GM04504 (cell line): ENCODE measurements at regions not wholly inside any gene's neighbourhood (a gene's known extent, or its start where the extent isn't known, plus 50 kb on each side); places are given as distances from the start of the nearest gene placed in this dataset.

ENCODE experiments used
- DNase-seq: peaks from one replicate; pipeline ENCODE4 v3.0.0-alpha.2; 2012; ENCODE audit warnings: low read depth

GRCh38 chr2:238688193-238689153, 159.4 kb upstream of the TWIST2 start:
- DNase-seq = peak; percentile 83

DNA sequence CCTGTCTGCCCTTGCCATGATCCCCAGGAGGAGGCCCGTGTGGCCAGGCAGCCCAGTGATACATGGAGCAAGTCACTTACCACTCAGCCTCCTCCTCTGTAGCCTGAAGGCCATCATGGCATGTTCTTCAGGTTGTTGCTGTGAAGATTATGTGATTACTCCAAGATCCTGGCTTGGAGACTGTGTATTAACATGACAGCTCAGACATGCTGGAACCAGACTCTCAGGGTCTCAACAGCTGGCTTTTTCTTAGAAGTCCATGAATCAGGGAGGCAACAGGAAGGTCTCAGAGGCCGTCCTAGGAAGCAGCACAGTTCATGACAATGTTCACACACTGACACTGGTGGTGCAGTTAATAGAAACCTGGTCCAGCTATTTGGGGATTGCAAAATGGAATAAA, 158.6 kb upstream of the TWIST2 start:
- DNase-seq = no peak

DNA sequence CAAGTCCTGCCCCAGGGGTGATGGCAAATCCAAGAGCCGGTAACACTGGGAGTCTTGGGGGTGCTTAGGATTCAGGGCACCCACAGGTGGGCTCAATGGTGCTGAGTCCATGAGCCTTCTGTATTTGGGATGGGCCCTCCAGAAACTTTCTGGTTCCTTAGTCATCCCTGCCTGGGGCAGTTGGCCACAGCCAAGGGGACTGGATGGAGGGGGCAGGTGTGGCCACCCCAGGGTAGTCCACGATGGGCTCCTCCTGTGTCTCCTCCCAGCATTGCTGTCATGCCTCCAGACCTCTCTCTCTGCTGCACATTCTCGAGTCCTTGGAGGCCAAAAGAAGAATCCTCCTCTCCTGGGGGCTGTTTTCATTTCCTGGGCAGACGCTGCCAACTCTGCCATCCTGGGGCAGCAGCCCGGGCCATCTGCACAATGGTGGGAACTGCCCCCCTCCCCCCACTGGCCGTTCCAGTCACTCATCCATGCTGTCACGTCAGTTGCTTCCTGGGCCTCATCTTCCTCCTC, 158.0 kb upstream of the TWIST2 start:
- no peak for DNase-seq

DNA sequence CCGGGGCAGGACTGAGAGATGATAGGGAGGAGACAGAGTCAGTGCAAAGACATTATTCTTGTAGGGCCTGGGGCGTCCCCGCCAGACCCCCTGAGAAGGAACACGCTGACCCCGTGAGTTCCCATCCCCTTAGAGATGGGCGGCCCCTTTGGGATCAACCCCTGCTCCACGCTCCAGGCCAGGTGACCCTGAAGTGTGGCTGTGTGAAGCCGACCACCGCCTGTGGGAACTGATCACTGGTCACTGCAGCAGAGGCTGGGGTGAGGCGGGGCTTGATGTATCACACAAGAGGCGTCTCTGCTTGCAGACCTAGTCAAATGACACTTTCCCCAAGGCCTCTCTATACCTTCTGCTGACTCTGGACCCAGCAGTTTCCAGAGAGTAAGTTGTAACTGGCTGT, 157.4 kb upstream of the TWIST2 start:
- DNase-seq = no peak

DNA sequence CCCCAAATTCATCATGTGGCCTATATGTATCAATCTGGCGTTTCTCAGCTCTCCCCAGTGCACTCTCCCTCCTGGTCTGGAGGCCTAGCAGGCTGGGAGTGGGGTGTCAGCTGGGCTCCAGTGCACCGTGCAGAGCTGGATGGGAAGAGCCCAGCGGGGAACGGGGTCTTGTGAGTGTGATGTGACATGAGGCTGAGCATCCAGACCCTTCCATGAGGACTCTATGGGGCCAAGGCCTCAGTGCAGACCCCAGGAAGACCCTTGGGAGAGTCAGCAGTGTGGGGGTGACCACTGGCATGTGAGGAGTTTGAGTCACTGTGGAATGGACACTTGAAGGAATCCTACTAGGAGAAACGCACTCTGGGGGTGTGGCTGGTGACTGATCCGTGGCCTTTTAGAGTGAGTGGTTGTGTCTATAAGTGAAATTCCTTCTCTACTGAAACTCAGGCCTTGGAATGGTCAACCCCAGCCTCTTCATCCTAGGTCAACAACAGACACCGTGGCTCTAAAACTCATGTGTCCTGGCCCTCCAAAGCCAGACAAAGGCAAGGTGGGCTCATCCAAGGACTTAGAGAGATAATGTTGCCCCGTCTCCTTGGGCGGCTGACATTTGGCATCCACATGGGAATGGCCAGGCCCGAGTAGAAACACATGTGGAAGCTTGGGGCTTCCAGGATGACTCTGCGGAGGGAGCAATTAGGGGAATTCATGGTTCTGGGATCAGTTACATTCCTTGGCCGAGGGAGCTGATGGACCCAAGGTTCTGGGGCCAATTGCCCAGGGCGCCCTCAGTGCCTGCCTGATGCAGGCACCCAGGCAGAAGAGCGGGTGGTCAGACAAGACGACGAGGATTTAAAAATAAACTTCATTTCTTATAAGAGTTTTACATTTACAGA, 156.0 kb upstream of the TWIST2 start:
- no peak for DNase-seq

DNA sequence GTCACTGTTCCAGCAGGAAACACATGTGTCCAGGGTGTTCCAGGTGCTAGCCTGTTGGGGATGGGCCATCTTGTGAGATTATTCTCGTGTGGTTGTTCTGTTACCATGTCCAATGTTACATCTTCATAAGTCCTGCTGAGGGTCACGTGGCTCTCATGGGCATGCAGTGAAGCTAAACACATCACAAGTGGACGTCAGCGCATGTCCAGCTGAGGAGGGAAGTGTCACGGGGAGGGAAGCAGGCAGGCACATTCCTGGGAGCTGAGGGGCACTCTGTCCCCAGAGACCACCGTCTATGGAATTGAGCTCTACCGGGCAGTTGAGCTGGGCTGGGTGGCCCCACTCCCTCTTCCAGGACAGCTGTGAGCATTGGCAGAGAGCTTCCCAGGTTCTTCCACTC, 155.3 kb upstream of the TWIST2 start:
- no peak for DNase-seq

- DNase-seq = no peak
These were observed 154.4 kb upstream of the TWIST2 start for GRCh38 chr2:238693337-238694093.

DNA sequence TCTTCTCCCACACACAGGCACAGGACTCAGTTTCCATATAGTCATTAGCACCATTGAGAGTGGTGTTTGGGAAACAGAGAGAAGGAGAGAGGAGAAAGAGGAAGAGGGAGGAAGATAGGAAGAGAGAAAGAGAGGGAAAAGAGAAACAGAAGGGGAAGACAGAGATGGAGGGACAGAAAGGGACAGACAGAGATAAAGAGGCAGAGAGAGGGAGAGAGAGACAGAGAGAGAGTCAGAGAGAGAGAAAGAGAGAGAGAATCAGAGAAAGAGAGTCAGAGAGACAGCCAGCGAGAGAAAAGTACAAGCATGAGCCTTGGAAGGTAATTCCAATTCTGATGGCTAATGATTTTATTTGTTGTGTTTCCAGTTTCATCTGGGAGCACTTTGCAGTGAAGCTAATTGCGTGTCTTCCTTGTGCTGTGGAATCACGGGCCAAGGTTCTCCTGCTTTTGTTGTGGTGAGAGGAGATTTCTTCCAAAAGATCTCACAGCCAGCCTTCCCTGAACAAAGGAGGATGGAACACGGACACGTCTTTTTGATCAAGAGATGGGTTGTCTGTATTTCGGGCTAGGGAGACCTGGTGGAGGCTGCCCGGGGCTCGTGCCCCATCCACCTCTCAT, 153.6 kb upstream of the TWIST2 start:
- DNase-seq = no peak

- DNase-seq = no peak
These were observed 153.0 kb upstream of the TWIST2 start for GRCh38 chr2:238694922-238695321.

- DNase-seq = no peak
These were observed 152.3 kb upstream of the TWIST2 start for GRCh38 chr2:238695538-238695937.

DNA sequence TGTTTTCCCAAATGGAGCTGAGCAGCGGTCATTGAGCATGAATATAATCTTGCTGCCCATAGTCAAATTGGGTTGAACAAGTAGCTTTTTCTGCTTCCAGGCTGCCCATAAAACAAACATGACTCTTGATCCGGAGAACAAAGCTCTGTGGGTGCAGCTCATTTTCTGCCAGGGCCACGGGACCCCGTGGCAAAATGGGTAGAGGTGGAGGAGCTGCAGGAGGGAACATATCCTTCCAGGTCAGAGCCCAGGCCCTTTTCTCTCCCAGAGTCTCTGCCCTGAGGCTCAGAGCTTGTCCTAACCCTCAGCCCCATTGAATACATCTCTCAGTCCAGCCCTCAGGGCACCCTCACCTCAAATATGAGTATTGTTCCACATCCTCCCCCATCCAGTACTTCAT, 151.6 kb upstream of the TWIST2 start:
- no peak for DNase-seq

GRCh38 chr2:238696786-238697185, 151.1 kb upstream of the TWIST2 start:
- no peak for DNase-seq

DNA sequence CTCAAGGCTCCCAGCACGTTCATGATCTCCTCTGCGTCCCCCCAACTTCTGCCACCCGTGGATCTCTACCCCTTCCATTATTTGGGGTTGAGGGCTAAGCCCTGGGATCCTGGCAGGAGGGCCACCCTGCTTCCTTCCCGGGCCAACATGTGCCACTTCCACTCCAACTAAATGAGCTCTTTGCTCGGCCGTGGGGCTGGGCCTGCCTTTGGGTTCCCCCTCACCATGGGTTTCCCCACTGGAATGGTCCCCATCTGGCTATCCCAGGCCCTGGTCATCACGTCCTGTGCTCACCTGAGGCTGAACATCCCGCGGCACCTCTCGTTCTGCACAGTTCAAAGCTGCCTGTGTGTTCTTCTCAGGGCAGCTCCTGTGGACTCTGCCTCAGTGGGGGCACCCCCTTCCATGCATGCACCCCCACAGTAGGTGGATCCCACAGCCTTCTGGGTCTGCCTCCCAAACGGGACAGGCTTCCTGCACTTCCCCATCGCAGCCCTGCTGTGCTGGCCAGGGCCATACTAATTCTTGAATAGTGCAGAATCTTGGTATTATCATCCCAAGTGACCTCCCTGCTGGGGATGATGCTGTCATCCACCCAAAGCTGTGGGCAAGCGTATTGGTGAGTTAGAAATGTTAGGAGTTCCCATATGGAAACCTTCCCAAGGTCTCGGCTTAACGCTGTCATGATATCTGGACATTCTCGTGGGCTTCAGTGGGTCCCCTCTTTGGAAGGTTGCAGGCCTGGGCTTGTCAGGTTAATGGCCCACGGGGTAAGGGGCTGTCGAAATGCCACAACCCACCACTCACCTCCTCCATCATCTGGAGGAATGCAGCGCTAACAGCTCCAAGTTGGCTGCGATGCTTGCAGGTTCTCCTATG, 150.5 kb upstream of the TWIST2 start:
- DNase-seq = no peak

GRCh38 chr2:238698072-238698352, 149.9 kb upstream of the TWIST2 start:
- no peak for DNase-seq

GRCh38 chr2:238698451-238699306, 149.2 kb upstream of the TWIST2 start:
- no peak for DNase-seq

DNA sequence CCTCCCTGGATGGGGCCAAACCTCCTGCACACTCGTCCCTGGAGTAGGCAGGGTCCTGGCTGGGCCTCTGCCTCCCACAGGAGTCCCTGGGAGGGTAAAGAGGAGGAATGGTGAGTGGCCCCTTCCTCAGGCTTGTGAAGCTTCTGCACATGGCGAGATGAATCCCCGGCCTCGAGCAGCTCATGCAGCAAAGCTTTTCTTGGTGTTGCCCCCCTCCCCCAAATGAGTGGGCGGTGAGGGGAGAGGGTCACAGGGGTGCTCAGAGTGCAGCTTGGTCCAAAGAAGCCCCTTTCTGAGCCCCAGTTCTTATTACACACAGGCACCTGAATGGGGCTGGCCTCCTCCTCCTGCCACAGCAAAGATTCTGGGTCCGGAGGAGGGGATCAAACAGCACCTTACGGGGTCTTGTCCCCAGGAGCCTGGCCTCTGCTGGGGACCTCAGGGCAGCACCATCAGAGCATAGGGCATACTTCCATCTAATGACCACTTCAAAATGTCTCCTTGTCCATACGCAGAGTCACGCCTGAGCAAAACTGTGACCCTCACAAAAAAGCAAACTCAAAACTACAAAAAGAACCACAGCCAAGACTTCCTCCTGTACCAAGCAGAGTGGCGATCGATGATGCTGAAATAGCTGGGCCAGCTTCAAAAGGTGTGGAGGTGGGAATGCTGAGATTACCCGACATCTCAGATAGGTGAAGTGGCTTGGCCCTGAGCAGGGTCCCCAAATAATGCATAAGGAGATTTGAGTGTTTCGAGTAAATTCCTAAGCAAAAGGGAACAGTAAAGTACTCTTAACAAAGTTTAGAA, 148.4 kb upstream of the TWIST2 start:
- no peak for DNase-seq

- no peak for DNase-seq
These were observed 147.8 kb upstream of the TWIST2 start for GRCh38 chr2:238700117-238700457.

- no peak for DNase-seq
These were observed 147.2 kb upstream of the TWIST2 start for GRCh38 chr2:238700506-238701340.
